ENCODE measurements at regions not wholly inside any gene's neighbourhood (a gene's known extent, or its start where the extent isn't known, plus 50 kb on each side); places are given as distances from the start of the nearest gene placed in this dataset.

GRCh38 chr10:3342771-3343170 is 170.2 kb upstream of the PITRM1 start:
- no peaks in the 10 kb centered on the region for H3K36me3 ChIP-seq
- DNase-seq (no peak), ATAC-seq (no peak)
- TF ChIP-seq CTCF (IDR thresholded peaks at IDR 0.05) (no peak), POLR2A (IDR thresholded peaks at IDR 0.05) (no peak)
- no peak overlapping the region for H3K27ac ChIP-seq
- no peaks in the 10 kb centered on the region for H3K4me1 ChIP-seq
- H3K9me3 ChIP-seq, result no peaks in the 10 kb centered on the region
- H3K4me3 ChIP-seq, result no peak overlapping the region
- intact Hi-C loops (cut with DNase I), result no loop called here
- no peaks in the 10 kb centered on the region for H3K27me3 ChIP-seq
- WGBS, 4 donors, result 88 to 91% (median 88%) methylated on average over 3 of the region's 3 CpGs

GRCh38 chr10:3340127-3340730 is 167.6 kb upstream of the PITRM1 start:
- DNase-seq, result no peak
- TF ChIP-seq POLR2A (IDR thresholded peaks at IDR 0.05), result no peak
- no peak for TF ChIP-seq CTCF (IDR thresholded peaks at IDR 0.05)
- no peaks in the 10 kb centered on the region for H3K4me1 ChIP-seq
- no peaks in the 10 kb centered on the region for H3K36me3 ChIP-seq
- no peak overlapping the region for H3K4me3 ChIP-seq
- H3K27ac ChIP-seq, result no peak overlapping the region
- H3K9me3 ChIP-seq, result no peaks in the 10 kb centered on the region
- H3K27me3 ChIP-seq, result no peaks in the 10 kb centered on the region
- no peak for ATAC-seq
- WGBS, 4 donors, result 88 to 96% (median 90%) methylated on average over 11 of the region's 11 CpGs
- intact Hi-C loops (cut with DNase I), result no loop called here

- no peak for DNase-seq
- H3K36me3 ChIP-seq, result no peaks in the 10 kb centered on the region
- no peak overlapping the region for H3K27ac ChIP-seq
- intact Hi-C loops (cut with DNase I), result no loop called here
- no peak for TF ChIP-seq POLR2A (IDR thresholded peaks at IDR 0.05)
- no peak for TF ChIP-seq CTCF (IDR thresholded peaks at IDR 0.05)
- H3K27me3 ChIP-seq, result no peaks in the 10 kb centered on the region
- H3K4me3 ChIP-seq, result no peak overlapping the region
- ATAC-seq, result no peak
- WGBS, 4 donors, result 53 to 67% (median 62%) methylated on average over 9 of the region's 9 CpGs
- no peaks in the 10 kb centered on the region for H3K4me1 ChIP-seq
- no peaks in the 10 kb centered on the region for H3K9me3 ChIP-seq
These were observed 167.0 kb upstream of the PITRM1 start for GRCh38 chr10:3339531-3339950.

- no peak overlapping the region for H3K27ac ChIP-seq
- 79 to 86% (median 83%) methylated on average over 7 of the region's 7 CpGs for WGBS, 4 donors
- intact Hi-C loops (cut with DNase I), result no loop called here
- H3K36me3 ChIP-seq, result no peaks in the 10 kb centered on the region
- no peak overlapping the region for H3K4me3 ChIP-seq
- H3K9me3 ChIP-seq, result no peaks in the 10 kb centered on the region
- H3K27me3 ChIP-seq, result no peaks in the 10 kb centered on the region
- no peaks in the 10 kb centered on the region for H3K4me1 ChIP-seq
- DNase-seq (no peak), ATAC-seq (no peak)
- TF ChIP-seq POLR2A (IDR thresholded peaks at IDR 0.05) (no peak), CTCF (IDR thresholded peaks at IDR 0.05) (no peak)
These were observed 166.5 kb upstream of the PITRM1 start for GRCh38 chr10:3339121-3339520.

Data from heart left ventricle (tissue), 16 donors.